Neural crest cell (in vitro differentiated cells): ENCODE measurements at regions not wholly inside any gene's neighbourhood (a gene's known extent, or its start where the extent isn't known, plus 50 kb on each side); places are given as distances from the start of the nearest gene placed in this dataset.

Experiments used
- DNase-seq: peaks from one replicate; pipeline ENCODE4 v3.0.0; 2021; ENCODE audit warnings: low read depth, mixed read lengths, low spot score
- H3K27ac Mint-ChIP-seq: one replicate; pipeline ENCODE4 v1.8.0; 2021; ENCODE audit warnings: mild to moderate bottlenecking, mixed read lengths; ENCODE audit not compliant: unreplicated experiment
- H3K27me3 Mint-ChIP-seq: 2 replicates; pipeline ENCODE4 v1.8.0; 2021; ENCODE audit warnings: low read depth, mild to moderate bottlenecking, mixed read lengths
- H3K36me3 Mint-ChIP-seq: 2 replicates; pipeline ENCODE4 v1.8.0; 2021; ENCODE audit warnings: low read depth, mild to moderate bottlenecking, mixed read lengths
- H3K4me1 Mint-ChIP-seq: 2 replicates; pipeline ENCODE4 v1.8.0; 2021; ENCODE audit warnings: mixed read lengths
- H3K4me3 Mint-ChIP-seq: one replicate; pipeline ENCODE4 v1.8.0; 2021; ENCODE audit warnings: mild to moderate bottlenecking, mixed read lengths
- H3K9me3 Mint-ChIP-seq: 2 replicates; pipeline ENCODE4 v1.8.0; 2021; ENCODE audit warnings: mixed read lengths
- TF ChIP-seq, protein P1 (sequence below): fragments of 200-600 bp; sonication (generic); conservative IDR thresholded peaks from 2 replicates; pipeline ENCODE4 v1.5.0; 2021; ENCODE audit warnings: antibody characterized with exemption, mild to moderate bottlenecking

DNA sequence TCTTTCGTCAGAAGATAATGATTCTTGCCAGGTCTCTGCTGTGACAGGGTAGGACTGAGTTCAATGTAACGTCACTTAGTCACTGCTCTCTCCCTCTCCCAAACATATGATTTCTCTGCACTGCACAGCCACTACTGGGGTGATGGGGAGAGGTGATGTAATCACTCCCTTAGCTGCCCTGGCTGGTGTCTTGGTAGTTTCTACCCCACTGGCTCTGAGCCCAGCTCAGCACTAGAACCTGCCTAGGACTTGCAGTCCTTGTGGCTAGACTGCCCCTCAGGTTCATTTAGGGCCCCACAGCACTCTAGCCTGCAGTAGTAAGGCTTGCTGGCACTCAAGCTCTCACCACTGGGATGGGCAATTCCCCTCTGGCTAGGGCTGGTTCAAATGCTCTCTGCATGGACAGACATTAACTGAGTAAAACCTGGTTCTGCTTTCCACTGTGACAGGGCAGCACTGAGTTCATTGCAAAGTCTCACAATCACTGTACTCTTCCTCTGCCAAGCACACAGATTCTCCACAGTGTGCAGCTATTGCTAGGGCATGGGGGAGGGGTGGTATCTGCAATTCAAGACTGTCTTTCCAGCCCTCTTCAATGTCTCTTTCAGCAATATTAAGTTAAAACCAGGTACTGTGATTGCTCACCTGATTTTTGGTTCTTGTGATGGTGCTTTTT lies 571.4 kb upstream of the FAT3 start:
- Mint-ChIP-seq H3K4me3 (no peak overlapping the region), H3K27ac (no peak overlapping the region), H3K9me3 (peaks cover 2% of the 10 kb centered on the region), H3K27me3 (no peaks in the 10 kb centered on the region), H3K36me3 (no peaks in the 10 kb centered on the region), H3K4me1 (no peaks in the 10 kb centered on the region)
- DNase-seq: no peak
- TF ChIP-seq, protein P1, sequence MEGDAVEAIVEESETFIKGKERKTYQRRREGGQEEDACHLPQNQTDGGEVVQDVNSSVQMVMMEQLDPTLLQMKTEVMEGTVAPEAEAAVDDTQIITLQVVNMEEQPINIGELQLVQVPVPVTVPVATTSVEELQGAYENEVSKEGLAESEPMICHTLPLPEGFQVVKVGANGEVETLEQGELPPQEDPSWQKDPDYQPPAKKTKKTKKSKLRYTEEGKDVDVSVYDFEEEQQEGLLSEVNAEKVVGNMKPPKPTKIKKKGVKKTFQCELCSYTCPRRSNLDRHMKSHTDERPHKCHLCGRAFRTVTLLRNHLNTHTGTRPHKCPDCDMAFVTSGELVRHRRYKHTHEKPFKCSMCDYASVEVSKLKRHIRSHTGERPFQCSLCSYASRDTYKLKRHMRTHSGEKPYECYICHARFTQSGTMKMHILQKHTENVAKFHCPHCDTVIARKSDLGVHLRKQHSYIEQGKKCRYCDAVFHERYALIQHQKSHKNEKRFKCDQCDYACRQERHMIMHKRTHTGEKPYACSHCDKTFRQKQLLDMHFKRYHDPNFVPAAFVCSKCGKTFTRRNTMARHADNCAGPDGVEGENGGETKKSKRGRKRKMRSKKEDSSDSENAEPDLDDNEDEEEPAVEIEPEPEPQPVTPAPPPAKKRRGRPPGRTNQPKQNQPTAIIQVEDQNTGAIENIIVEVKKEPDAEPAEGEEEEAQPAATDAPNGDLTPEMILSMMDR: no peak

DNA sequence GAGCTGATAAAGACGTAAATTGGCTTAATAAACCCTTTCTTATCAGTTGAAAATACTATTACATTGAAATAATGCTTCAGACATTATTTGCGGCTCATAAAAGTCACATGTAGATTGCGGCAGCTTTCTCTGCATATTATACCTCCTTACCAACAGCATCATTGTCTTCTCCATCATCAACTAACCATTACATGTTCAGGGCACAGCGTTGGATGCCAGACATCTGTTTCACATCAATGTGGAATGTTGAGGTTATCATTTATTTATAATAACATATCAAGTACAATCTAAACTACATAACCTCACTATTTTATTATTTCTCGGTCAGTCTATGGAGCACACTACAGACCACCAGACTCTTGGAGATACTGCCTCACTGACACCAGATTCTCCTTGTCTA lies 573.8 kb upstream of the FAT3 start:
- H3K27ac Mint-ChIP-seq: no peak overlapping the region
- no peak overlapping the region for H3K4me3 Mint-ChIP-seq
- H3K27me3 Mint-ChIP-seq: no peaks in the 10 kb centered on the region
- DNase-seq: no peak
- H3K4me1 Mint-ChIP-seq: no peaks in the 10 kb centered on the region
- TF ChIP-seq, protein P1: no peak
- no peaks in the 10 kb centered on the region for H3K36me3 Mint-ChIP-seq
- no peaks in the 10 kb centered on the region for H3K9me3 Mint-ChIP-seq

- Mint-ChIP-seq H3K27ac (no peak overlapping the region), H3K4me3 (no peak overlapping the region), H3K9me3 (peaks cover 3% of the 10 kb centered on the region), H3K4me1 (peaks cover 5% of the 10 kb centered on the region), H3K27me3 (no peaks in the 10 kb centered on the region), H3K36me3 (no peaks in the 10 kb centered on the region)
- TF ChIP-seq, protein P1: no peak
- DNase-seq: no peak
Measured at GRCh38 chr11:91641153-91641552, 583.5 kb upstream of the FAT3 start.

DNA sequence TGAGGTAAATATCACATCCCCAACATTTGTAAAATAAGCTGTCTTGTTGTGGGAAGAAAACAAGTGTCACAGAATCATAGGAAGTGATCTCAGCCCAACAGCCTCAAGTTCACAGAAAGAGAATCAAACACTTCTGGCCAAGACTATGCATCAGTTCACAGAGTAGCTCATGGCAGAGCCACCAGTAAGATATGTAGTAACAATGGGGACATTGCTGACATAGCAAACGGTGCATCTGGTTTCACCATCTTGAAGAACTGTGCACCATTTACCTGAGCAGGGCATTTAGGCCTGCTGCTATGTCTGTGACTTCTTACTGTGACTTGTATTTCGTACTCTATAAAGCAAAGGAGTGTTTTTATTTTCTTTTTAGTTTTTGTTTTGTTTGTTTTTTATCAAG lies 585.3 kb upstream of the FAT3 start:
- no peaks in the 10 kb centered on the region for H3K27me3 Mint-ChIP-seq
- DNase-seq: no peak
- TF ChIP-seq, protein P1: no peak
- no peak overlapping the region for H3K4me3 Mint-ChIP-seq
- H3K4me1 Mint-ChIP-seq: peaks cover 4% of the 10 kb centered on the region
- peaks cover 3% of the 10 kb centered on the region for H3K9me3 Mint-ChIP-seq
- no peak overlapping the region for H3K27ac Mint-ChIP-seq
- H3K36me3 Mint-ChIP-seq: no peaks in the 10 kb centered on the region

- Mint-ChIP-seq H3K27me3 (no peaks in the 10 kb centered on the region), H3K27ac (no peak overlapping the region), H3K4me3 (no peak overlapping the region), H3K9me3 (no peaks in the 10 kb centered on the region), H3K36me3 (no peaks in the 10 kb centered on the region), H3K4me1 (no peaks in the 10 kb centered on the region)
- no peak for DNase-seq
- TF ChIP-seq, protein P1: no peak
Measured at GRCh38 chr11:91630916-91631673, 593.5 kb upstream of the FAT3 start.
